ENCODE measurements at regions not wholly inside any gene's neighbourhood (a gene's known extent, or its start where the extent isn't known, plus 50 kb on each side); places are given as distances from the start of the nearest gene placed in this dataset.
A peak's percentile ranks its signal among the peaks of the same experiment; 100 is the strongest.
"Not testable (repeated sequence)": the region's sequence is repeated elsewhere in the genome, so short reads cannot be mapped to it uniquely, and the experiment has no call there.

DNA sequence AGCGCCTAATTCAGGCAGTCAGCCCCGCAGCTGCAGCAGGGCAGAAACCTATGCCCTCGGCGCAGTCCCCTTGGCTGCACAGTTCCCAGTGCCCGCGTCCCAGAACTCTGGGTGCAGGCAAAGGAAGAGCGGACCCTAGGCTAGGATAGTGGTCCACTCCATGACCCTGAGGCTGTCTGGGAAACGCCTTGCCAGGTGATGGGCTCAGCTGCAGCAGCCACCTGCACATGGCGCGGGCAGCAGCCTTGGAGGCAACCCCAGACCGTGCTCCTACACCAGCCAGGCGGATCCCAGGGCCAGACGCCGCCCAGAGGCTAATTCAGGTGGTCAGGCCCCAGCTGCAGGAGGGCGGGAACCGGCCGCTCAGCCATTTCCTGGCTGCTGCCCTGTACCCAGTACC, 83.0 kb downstream of the POTEC start:
- not testable (repeated sequence) for DNase-seq

DNA sequence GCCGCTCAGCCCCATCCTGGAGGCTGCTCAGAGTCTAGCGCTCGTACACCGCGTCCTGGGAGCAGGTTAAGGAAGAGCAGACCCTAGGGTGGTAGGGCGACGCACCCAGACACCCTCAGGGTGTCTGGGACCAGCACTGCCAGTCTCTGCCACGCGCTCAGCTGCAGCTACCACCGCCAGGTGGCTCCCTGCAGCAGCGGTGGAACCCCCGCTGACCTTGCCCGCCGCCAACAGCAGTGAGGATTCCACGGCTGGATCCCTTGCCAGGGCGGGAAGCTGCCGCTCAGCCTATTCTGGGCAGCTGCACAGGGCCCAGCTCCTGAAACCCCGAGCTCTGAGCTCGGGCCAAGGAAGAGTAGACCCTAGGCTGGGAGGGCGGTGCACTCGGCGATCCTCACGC, 83.6 kb downstream of the POTEC start:
- not testable (repeated sequence) for DNase-seq

DNA sequence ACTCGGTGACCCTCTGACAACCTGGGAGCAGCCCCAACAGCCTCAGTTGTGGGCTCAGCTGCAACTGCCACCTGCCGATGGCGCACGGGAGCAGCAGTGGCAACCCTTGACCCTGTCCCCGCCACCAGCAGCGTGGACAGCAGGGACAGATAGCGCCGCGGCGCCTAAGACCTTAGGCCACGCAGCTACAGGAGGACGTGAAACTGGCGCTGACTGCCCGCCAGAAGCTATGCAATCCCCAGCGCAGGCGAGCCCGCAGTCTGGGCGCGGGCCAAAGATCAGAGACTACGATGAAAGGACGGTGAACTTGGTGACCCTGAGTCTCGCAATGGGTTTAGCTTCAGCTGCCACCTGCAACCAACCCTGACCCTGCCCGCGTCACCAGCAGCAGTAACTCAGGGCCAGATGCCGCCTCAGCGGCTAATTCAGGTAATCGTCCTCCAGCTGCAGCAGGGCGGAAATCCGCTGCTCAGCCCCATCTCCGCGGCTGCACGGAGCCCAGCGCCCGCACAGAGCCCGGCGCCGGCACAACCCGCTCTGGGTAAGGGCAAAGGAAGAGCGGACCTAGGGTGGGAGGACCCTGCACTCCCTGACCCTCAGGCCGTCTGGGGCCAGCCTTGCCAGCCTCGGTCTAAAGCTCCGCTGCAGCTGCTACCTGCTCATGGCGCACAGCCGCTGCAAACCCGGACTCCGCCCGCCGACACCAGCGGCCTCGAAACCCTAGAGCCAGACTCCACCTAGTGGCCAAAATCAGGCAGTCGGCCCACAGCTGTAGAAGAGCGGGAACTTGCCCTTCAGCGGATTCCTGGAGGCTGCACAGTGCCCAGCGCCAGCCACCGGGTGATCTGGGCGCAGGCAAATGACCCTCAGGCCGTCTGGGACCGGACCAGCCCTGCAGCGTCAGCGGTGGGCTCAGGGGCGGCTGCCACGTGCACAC, 85.1 kb downstream of the POTEC start:
- peak; percentile 32 for DNase-seq

DNA sequence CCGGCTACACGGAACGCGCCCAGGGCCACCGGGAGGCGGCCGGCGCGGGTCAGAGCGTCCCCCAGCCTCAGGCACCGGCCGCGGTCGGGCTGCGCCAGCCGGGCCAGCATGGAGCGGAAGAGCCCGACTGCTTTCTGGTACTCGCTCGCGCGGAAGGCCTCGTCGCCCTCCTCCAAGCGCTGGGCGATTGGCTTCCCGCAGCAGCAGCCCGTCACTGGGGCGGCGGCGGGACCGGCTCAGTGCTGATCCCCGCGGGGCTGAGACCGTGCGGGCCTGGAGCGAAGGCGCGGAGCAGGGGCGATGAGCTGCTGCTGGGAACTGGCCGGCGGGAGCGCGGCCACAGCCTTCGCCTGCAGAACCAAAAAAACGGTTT, 92.8 kb downstream of the POTEC start:
- peak; percentile 5 for DNase-seq

GRCh38 chr18:14449995-14450636, 93.3 kb downstream of the POTEC start:
- peak; percentile 5 for DNase-seq

GRCh38 chr18:14449062-14449461, 94.3 kb downstream of the POTEC start:
- DNase-seq = not testable (repeated sequence)

GRCh38 chr18:14447715-14448114, 95.7 kb downstream of the POTEC start:
- not testable (repeated sequence) for DNase-seq

DNA sequence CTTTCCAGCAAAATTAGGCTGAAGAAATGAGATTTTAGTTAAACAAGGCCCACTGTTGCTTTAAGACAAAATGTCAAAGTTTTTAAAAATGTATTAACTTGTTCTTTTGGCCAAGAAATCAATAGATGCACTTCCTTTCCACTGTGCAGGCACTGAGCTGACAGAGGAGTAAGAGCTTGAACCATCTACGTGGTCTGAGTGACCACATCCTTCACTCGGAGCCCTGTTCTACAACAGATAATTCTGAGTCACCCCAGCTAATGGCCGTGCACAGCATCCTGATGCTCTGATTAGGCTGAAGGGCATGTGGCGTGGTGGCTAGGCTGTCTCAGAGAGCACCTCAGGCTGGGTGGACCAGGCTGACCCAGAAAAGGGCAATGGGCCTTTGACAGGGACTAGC, 107.9 kb downstream of the POTEC start:
- not testable (repeated sequence) for DNase-seq

- DNase-seq = not testable (repeated sequence)
These were observed 111.0 kb downstream of the POTEC start for GRCh38 chr18:14432371-14432770.

DNA sequence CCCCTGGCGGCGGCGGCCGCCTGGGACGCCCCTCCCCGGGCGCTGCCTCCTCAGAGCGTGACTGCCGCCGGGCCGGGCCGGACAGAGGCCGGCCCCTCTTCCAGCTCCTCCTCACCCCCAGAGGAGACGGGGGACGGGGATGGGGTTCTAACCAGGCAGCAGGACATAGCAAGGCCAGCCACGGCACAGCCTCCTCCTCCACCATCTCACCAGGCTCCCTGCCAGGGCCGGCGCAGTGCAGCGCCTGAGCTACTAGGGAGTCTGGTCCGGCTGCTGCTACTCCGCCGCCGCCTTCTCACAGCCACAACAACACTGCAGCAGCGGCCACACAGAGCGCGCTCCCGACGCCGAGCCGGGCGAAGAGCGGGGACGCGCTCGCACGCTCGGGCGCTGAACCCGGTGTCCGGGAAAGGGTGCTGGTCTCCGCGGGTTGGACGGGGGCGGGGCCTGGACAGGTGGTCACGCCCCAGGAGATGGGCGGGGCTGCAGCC, 112.3 kb downstream of the POTEC start:
- peak; percentile 53 for DNase-seq

DNA sequence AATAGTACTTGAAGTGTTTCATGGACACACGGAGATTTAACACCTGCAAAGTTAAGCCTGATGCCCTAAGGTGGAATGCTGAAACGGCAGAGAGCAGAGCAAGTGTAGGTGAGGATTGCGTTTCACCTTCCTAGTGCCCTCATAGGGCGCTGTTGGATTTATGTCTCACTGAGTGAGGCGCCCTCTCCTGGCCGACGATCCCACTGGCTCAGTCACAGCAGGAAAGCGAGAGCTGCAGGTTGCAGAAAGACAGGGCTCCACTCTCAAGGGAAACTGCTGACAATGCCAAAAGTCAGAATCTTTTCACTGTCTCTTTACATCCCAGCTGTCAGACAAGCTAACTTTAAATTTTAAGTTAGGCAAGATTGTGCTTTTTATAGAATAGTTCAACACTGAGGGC, 127.6 kb downstream of the POTEC start:
- peak; percentile 23 for DNase-seq

- DNase-seq = not testable (repeated sequence)
These were observed 128.0 kb downstream of the POTEC start for GRCh38 chr18:14415399-14415798.

- not testable (repeated sequence) for DNase-seq
These were observed 147.9 kb downstream of the POTEC start for GRCh38 chr18:14395533-14395932.

- not testable (repeated sequence) for DNase-seq
These were observed 149.8 kb downstream of the POTEC start for GRCh38 chr18:14393563-14394103.

- DNase-seq = not testable (repeated sequence)
These were observed 150.8 kb downstream of the POTEC start for GRCh38 chr18:14392604-14393003.

GRCh38 chr18:14384961-14385360, 158.4 kb downstream of the POTEC start:
- not testable (repeated sequence) for DNase-seq

- not testable (repeated sequence) for DNase-seq
These were observed 160.7 kb downstream of the POTEC start for GRCh38 chr18:14382666-14383065.

DNA sequence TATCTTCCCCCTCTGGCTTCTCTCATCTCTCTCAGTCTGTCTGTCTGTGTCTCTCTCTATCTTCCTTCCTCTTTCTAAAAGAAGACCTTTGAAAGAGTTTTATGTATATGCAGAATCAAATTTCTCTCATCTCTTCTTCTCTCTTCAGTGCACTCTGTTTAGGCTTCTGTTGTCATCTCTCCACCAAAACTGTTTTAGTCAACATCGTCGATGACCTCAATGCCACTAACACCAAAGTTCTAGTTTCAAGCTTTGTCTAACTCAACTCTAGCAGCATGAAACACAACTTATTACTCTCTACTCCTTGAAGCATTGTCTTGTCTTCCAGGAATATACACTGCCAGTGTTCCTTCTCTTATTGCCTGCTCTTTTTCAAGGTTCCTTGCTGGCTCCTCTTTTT, 163.9 kb downstream of the POTEC start:
- DNase-seq = not testable (repeated sequence)

DNA sequence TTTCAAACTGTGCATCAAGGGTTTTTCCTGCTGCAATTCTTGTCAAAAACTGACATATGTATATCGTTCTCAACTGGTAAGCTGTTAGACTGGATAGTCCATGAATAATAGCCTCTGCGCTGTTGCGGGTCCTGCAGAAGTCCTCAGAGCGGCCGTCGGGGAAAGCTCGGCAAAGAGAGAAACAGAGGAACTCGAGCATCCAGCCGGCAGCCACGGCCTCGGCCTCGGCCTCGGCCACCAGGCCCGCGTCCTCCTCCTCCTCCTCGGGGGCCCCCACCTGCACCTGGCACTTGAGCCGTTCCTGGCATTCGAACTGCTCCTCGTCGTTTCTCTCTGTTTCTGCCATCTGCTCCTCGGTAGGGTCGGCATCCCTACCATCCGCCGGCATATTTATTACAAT, 165.0 kb downstream of the POTEC start:
- not testable (repeated sequence) for DNase-seq

DNA sequence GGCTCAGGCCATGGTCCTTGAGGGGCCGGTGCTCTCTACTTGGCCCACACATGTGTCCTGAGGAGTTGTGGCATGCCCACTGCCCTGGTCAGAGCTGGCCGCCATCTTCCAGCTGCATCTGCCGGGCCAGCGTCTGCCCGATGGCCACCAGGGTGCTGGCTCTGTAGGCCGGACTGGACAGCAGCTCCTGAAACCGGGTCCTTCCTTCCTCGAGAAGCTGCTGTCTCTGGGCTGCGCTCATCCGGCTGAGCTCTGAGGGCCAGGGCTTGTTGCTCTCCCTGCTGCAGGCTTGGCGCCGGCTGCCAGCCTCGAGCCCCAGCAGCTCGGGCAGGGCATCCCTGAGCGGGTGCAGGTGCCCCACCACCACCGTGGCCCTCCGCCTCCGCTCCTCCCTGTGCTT, 182.1 kb downstream of the POTEC start:
- not testable (repeated sequence) for DNase-seq

GRCh38 chr18:14357553-14358297, 185.7 kb downstream of the POTEC start:
- DNase-seq = not testable (repeated sequence)

- DNase-seq = not testable (repeated sequence)
These were observed 201.2 kb downstream of the POTEC start for GRCh38 chr18:14342170-14342569.

DNA sequence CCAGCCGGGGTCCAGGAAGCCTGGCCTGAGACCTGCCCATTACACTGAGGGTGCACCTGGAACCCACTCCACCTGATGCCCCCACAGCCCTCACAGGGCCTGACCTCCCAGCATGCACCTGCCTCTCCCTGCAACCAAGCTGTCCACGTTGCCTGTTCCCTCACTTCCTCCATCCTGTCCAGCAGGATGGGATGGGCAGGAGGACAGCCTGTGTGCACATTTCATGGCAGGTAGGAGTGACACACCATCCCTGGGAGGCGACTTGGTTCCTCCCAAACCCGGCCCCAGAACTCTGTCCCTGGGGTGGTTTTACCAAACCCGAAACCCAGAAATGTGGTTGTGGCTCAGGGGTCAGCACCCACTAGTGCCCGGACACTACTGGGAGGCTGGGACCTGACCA, 203.8 kb upstream of the ZNF519 start:
- not testable (repeated sequence) for DNase-seq
